Epithelial cell of esophagus (primary cell): ENCODE measurements at regions not wholly inside any gene's neighbourhood (a gene's known extent, or its start where the extent isn't known, plus 50 kb on each side); places are given as distances from the start of the nearest gene placed in this dataset.
"Not testable (repeated sequence)": the region's sequence is repeated elsewhere in the genome, so short reads cannot be mapped to it uniquely, and the experiment has no call there.

Experiments used
- DNase-seq: peaks from one replicate; pipeline ENCODE4 v3.0.0; 2010; ENCODE audit warnings: low read depth
- H3K4me3 ChIP-seq: 2 replicates; pipeline ENCODE4 v1.5.1; 2011; ENCODE audit warnings: mild to moderate bottlenecking, low read length, control low read depth
- TF ChIP-seq, protein P1 (sequence below): IDR thresholded peaks from 2 replicates; pipeline ENCODE4 v1.5.1; 2011; ENCODE audit warnings: low read depth, mild to moderate bottlenecking, low read length, control low read depth, inconsistent platforms; ENCODE audit not compliant: insufficient read depth; ENCODE audit errors: missing control alignments

DNA sequence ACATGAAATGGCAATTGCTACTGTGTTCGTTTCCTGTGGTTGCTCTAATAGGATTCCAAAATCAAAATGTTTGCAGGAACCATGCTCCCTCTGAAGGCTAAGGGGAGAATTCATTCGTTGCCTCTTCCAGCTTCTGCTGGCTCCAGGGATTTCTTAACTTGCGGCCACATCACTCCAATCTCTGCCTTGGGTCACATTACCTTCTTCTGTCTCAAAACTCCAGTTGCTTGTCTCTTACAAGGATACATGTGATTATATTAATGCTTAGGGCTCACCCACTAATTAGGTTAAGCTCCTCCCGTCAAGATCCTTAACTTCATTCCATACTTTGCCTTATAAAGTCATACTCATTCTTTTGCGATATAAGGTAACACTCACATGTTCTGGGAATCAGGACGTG, 208.4 kb downstream of the RBM46 start:
- TF ChIP-seq, protein P1, sequence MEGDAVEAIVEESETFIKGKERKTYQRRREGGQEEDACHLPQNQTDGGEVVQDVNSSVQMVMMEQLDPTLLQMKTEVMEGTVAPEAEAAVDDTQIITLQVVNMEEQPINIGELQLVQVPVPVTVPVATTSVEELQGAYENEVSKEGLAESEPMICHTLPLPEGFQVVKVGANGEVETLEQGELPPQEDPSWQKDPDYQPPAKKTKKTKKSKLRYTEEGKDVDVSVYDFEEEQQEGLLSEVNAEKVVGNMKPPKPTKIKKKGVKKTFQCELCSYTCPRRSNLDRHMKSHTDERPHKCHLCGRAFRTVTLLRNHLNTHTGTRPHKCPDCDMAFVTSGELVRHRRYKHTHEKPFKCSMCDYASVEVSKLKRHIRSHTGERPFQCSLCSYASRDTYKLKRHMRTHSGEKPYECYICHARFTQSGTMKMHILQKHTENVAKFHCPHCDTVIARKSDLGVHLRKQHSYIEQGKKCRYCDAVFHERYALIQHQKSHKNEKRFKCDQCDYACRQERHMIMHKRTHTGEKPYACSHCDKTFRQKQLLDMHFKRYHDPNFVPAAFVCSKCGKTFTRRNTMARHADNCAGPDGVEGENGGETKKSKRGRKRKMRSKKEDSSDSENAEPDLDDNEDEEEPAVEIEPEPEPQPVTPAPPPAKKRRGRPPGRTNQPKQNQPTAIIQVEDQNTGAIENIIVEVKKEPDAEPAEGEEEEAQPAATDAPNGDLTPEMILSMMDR: no peak
- DNase-seq: no peak
- no peak overlapping the region for H3K4me3 ChIP-seq

DNA sequence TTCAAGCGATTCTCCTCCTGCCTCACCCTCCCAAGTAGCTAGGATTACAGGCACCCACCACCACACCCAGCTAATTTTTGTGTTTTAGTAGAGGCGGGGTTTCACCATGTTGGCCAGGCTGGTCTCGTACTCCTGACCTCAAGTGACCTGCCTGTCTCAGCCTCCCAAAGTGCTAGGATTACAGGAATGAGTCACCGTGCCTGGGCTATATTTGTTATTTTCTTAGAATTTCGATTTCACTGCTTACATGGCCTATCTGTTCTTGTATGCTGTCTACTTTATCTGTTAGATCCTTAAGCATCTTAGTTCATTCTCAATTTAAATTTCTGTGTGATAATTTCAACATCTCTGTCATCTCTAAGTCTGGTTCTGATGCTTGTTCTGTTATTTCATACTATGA, 210.6 kb upstream of the NPY2R start:
- not testable (repeated sequence) for H3K4me3 ChIP-seq, DNase-seq

DNA sequence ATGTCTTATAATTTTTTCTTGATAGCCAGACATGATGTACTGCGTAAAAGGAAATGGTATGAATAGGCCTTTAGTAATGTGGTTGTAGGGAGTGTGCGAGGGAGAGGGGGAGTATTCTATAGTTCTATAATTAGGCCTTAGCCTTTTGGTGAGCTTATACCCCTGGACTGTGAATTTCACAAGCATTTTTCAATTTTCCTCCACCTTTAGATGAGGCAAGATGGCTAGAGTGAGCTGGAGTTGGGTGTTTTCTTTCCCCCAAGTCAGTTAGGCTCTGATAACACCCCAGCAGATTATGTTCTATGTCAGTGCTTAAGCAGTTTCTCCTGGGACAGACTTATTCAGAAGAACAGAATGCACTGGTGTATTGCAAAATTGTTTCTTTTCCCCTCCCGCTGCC, 210.2 kb upstream of the NPY2R start:
- H3K4me3 ChIP-seq: no peak overlapping the region
- TF ChIP-seq, protein P1: no peak
- no peak for DNase-seq

DNA sequence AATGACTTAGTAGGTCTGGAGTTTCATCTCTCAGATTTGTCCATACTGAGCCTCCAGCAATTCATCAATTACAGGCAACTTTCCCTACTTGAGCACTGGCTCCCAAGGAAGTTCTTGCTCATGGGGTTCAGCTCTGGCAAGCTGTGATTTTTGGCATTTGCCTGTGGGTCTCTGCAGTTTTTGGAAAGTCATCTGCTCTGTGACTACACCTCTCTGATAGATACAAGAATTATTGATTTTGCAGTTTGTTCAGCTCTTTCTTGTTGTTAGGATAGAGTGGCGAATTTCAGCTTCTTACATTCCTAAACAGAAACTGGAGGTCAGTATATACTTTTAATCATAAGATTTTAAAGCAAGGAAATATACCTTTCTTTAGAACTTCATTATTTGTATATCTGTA, 209.7 kb upstream of the NPY2R start:
- DNase-seq: no peak
- H3K4me3 ChIP-seq: no peak overlapping the region
- TF ChIP-seq, protein P1: no peak

DNA sequence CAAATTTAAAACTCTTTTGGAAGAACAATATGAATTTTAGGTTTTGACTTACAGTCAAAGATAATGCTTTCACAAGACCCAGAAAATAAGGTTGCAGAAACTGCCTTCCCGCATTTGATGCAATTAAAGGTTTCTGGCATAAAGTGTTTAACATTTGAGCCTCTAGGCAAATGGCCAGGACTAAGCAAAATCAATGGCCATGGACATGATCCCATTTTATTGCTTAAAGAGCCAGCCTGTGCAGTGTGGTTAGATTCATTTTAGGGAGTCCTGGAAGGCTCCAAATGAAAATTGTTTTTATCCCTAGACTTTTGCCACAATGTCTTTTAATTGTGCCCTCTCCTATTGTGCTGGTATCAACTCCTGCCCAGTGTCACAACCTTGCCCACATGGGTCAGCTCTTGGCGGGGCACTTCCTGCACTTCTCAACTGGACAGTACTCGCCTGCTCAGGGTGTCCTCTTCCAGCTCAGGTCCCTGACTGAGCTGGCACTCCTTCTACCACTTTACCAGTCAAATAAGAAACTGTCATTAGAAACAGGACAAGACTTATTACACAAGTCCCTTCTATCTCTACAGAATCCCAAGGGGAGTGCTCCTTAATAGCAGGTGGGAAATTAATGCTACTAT, 208.4 kb upstream of the NPY2R start:
- no peak for DNase-seq
- H3K4me3 ChIP-seq: no peak overlapping the region
- TF ChIP-seq, protein P1: no peak

DNA sequence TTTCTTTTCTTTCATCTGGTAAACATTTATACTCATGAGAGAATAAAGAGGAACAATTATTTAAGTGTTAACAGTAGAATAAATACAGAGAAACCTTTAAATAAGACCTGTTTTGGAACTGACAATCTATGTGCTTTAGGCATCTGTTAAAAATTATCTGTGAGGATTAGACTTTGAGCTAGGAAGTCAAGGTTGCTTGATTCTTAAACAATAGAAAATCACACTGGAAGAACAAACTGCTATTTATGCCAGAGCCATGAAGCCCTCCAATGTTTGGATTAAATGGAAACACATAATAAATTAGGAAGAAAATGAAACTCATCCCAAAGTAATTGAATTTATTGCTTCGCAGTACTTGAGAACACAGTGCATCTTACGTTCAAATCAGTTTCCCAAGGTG, 207.2 kb upstream of the NPY2R start:
- TF ChIP-seq, protein P1: no peak
- no peak overlapping the region for H3K4me3 ChIP-seq
- DNase-seq: no peak

DNA sequence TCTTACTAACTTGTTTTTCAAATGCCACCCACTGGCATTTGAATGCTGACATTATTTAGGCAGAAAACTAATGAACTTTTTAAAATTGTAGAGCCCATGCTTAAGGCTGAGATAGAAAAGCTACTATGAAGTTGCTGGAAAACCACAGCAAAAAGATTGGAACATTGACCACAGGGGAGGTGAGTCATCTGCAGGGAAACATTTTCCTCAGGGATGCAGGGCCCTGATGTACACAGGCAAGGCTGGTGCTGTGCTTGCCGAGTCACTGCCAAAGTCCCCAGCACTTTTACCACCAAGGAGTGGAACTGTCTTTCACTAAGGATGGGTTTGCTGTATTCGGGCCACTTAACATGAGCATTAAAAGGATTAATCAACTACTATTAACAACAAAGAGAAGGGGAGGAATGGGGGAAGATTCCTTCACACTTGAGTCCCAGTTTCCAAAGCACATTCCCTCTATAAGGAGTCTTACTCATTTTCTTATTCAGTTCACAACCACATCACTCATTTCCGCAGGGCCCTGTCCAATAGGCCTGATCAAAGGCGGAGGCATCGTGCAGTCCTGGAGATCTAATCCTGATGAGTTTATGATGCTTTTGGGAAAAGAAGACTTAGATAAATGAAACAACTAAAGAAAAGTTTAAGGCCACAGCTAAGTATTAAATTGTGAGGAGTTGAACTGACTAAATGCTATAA, 202.9 kb upstream of the NPY2R start:
- DNase-seq: peak; percentile 25
- TF ChIP-seq, protein P1: no peak

More for the DNA sequence above, 202.9 kb upstream of the NPY2R start:
- no peak overlapping the region for H3K4me3 ChIP-seq
